Fibroblast of pulmonary artery (primary cell): ENCODE measurements at regions not wholly inside any gene's neighbourhood (a gene's known extent, or its start where the extent isn't known, plus 50 kb on each side); places are given as distances from the start of the nearest gene placed in this dataset.
A peak's percentile ranks its signal among the peaks of the same experiment; 100 is the strongest.

ENCODE experiments used
- DNase-seq: peaks from one replicate; pipeline ENCODE4 v3.0.0-alpha.2; 2010; ENCODE audit warnings: low read depth
- H3K4me3 ChIP-seq: replicated peaks from 2 replicates; pipeline ENCODE4 v1.5.1; 2011; ENCODE audit warnings: low read depth, mild to moderate bottlenecking, control low read depth, low read length, moderate library complexity
- CTCF ChIP-seq: IDR thresholded peaks from 2 replicates; pipeline ENCODE4 v1.5.1; 2011; ENCODE audit warnings: mild to moderate bottlenecking, control low read depth, low read length, inconsistent platforms; ENCODE audit errors: missing control alignments

- TF ChIP-seq CTCF: no peak
- peak; percentile 29 for DNase-seq
- H3K4me3 ChIP-seq: no peak overlapping the region
These were observed 2526.7 kb upstream of the PCDH20 start for GRCh38 chr13:63942372-63942771.

- H3K4me3 ChIP-seq: no peak overlapping the region
- TF ChIP-seq CTCF: no peak
- DNase-seq: peak; percentile 28
These were observed 2523.2 kb upstream of the PCDH20 start for GRCh38 chr13:63938851-63939250.

- no peak for TF ChIP-seq CTCF
- H3K4me3 ChIP-seq: no peak overlapping the region
- DNase-seq: peak; percentile 38
These were observed 2494.9 kb upstream of the PCDH20 start for GRCh38 chr13:63910511-63910910.

- DNase-seq: no peak
- no peak for TF ChIP-seq CTCF
- H3K4me3 ChIP-seq: no peak overlapping the region
These were observed 2494.2 kb upstream of the PCDH20 start for GRCh38 chr13:63909726-63910375.

GRCh38 chr13:63902141-63902540 is 2486.5 kb upstream of the PCDH20 start:
- TF ChIP-seq CTCF: no peak
- no peak overlapping the region for H3K4me3 ChIP-seq
- DNase-seq: no peak

GRCh38 chr13:63901630-63902029 is 2486.0 kb upstream of the PCDH20 start:
- no peak overlapping the region for H3K4me3 ChIP-seq
- TF ChIP-seq CTCF: no peak
- no peak for DNase-seq

GRCh38 chr13:63900406-63900805 is 2484.8 kb upstream of the PCDH20 start:
- DNase-seq: no peak
- H3K4me3 ChIP-seq: no peak overlapping the region
- no peak for TF ChIP-seq CTCF
